ENCODE measurements at regions not wholly inside any gene's neighbourhood (a gene's known extent, or its start where the extent isn't known, plus 50 kb on each side); places are given as distances from the start of the nearest gene placed in this dataset.

GRCh38 chr10:78980354-78980753, 88.4 kb upstream of the ZMIZ1 start:
- no peak for DNase-seq

GRCh38 chr10:78980815-78981214, 88.0 kb upstream of the ZMIZ1 start:
- DNase-seq: no peak

- no peak for DNase-seq
Observed at GRCh38 chr10:78981257-78981969, 87.4 kb upstream of the ZMIZ1 start.

GRCh38 chr10:78981970-78982281, 86.8 kb upstream of the ZMIZ1 start:
- no peak for DNase-seq

- DNase-seq: no peak
Observed at GRCh38 chr10:78982726-78983125, 86.0 kb upstream of the ZMIZ1 start.

- no peak for DNase-seq
Observed at GRCh38 chr10:78983608-78984007, 85.2 kb upstream of the ZMIZ1 start.

- DNase-seq: no peak
Observed at GRCh38 chr10:78985973-78986818, 82.6 kb upstream of the ZMIZ1 start.

- DNase-seq: peak; percentile 8
Observed at GRCh38 chr10:78991187-78991586, 77.6 kb upstream of the ZMIZ1 start.

GRCh38 chr10:78992333-78992732, 76.4 kb upstream of the ZMIZ1 start:
- no peak for DNase-seq

GRCh38 chr10:78993261-78993945, 75.4 kb upstream of the ZMIZ1 start:
- DNase-seq: no peak

GRCh38 chr10:78995987-78996791, 72.6 kb upstream of the ZMIZ1 start:
- DNase-seq: no peak

GRCh38 chr10:78996792-78997129, 72.0 kb upstream of the ZMIZ1 start:
- DNase-seq: no peak

GRCh38 chr10:78997635-78998618, 70.8 kb upstream of the ZMIZ1 start:
- no peak for DNase-seq

GRCh38 chr10:79001082-79001885, 67.5 kb upstream of the ZMIZ1 start:
- DNase-seq: no peak

GRCh38 chr10:79002336-79002735, 66.4 kb upstream of the ZMIZ1 start:
- no peak for DNase-seq

GRCh38 chr10:79003183-79004100, 65.3 kb upstream of the ZMIZ1 start:
- no peak for DNase-seq

- DNase-seq: no peak
Observed at GRCh38 chr10:79004311-79004710, 64.5 kb upstream of the ZMIZ1 start.

GRCh38 chr10:79005126-79005810, 63.5 kb upstream of the ZMIZ1 start:
- no peak for DNase-seq

- DNase-seq: no peak
Observed at GRCh38 chr10:79007018-79007417, 61.7 kb upstream of the ZMIZ1 start.

All from NCI-H774 (cell line).